Calu3 (cell line): ENCODE measurements at regions not wholly inside any gene's neighbourhood (a gene's known extent, or its start where the extent isn't known, plus 50 kb on each side); places are given as distances from the start of the nearest gene placed in this dataset.

Experiments
- BruUV-seq: library from RNA; stranded (reverse); fragments of 400-500 nt; replicated peaks from 2 replicates; lab custom pipeline; 2021; lab: Mats Ljungman, UMichigan
- CTCF ChIA-PET: fragments of 300-600 bp; sonication (Branson Sonifier 250); formaldehyde crosslinking; loops from one replicate; lab custom pipeline; 2022; ENCODE audit warnings: antibody characterized with exemption; lab: Charles Lee
- DNase-seq: peaks from one replicate; pipeline ENCODE4 v3.0.0; 2022
- H3K27ac Mint-ChIP-seq: one replicate; pipeline ENCODE4 v1.8.0; 2022; ENCODE audit warnings: mixed read lengths; ENCODE audit not compliant: unreplicated experiment
- H3K27me3 Mint-ChIP-seq: one replicate; pipeline ENCODE4 v1.8.0; 2022; ENCODE audit warnings: mixed read lengths; ENCODE audit not compliant: unreplicated experiment
- H3K36me3 Mint-ChIP-seq: one replicate; pipeline ENCODE4 v1.8.0; 2022; ENCODE audit warnings: mild to moderate bottlenecking, moderate library complexity, mixed read lengths; ENCODE audit not compliant: insufficient read depth, unreplicated experiment
- H3K4me1 Mint-ChIP-seq: one replicate; pipeline ENCODE4 v1.8.0; 2022; ENCODE audit warnings: mild to moderate bottlenecking, low read depth, mixed read lengths; ENCODE audit not compliant: unreplicated experiment
- H3K4me3 Mint-ChIP-seq: one replicate; pipeline ENCODE4 v1.8.0; 2022; ENCODE audit warnings: mild to moderate bottlenecking, low read depth, moderate library complexity, mixed read lengths; ENCODE audit not compliant: unreplicated experiment
- H3K9me3 Mint-ChIP-seq: one replicate; pipeline ENCODE4 v1.8.0; 2022; ENCODE audit warnings: low read depth, mixed read lengths; ENCODE audit not compliant: unreplicated experiment
- CTCF ChIP-seq: fragments of 200-600 bp; IDR thresholded peaks from one replicate; pipeline ENCODE4 v1.8.0; 2022; ENCODE audit warnings: antibody characterized with exemption; ENCODE audit not compliant: unreplicated experiment
- intact Hi-C: fragments of 100-400 bp; cut with micrococcal nuclease; formaldehyde crosslinking; loops from one replicate; pipeline ENCODE4 v1.10.0; 2022; ENCODE audit not compliant: unreplicated experiment

- Mint-ChIP-seq H3K9me3 (peaks cover 3% of the 10 kb centered on the region), H3K4me3 (no peak overlapping the region), H3K36me3 (no peaks in the 10 kb centered on the region), H3K27ac (no peak overlapping the region), H3K27me3 (no peaks in the 10 kb centered on the region), H3K4me1 (no peaks in the 10 kb centered on the region)
- intact Hi-C loops = no loop called here
- no peak for TF ChIP-seq CTCF
- no TSS peak for BruUV-seq
- DNase-seq = no peak
- CTCF ChIA-PET = no interaction called here
These were observed 766.5 kb downstream of the SATB2 start for GRCh38 chr2:198691236-198691635.

- no peak overlapping the region for H3K27ac Mint-ChIP-seq
- no peak overlapping the region for H3K4me3 Mint-ChIP-seq
- intact Hi-C loops = no loop called here
- no peak for DNase-seq
- no peaks in the 10 kb centered on the region for H3K27me3 Mint-ChIP-seq
- H3K9me3 Mint-ChIP-seq = no peaks in the 10 kb centered on the region
- TF ChIP-seq CTCF = no peak
- no peaks in the 10 kb centered on the region for H3K36me3 Mint-ChIP-seq
- no TSS peak for BruUV-seq
- CTCF ChIA-PET = no interaction called here
- no peaks in the 10 kb centered on the region for H3K4me1 Mint-ChIP-seq
These were observed 793.4 kb downstream of the SATB2 start for GRCh38 chr2:198664321-198664720.

GRCh38 chr2:198662905-198663304 is 794.8 kb downstream of the SATB2 start:
- Mint-ChIP-seq H3K27me3 (no peaks in the 10 kb centered on the region), H3K27ac (no peak overlapping the region), H3K36me3 (no peaks in the 10 kb centered on the region), H3K9me3 (no peaks in the 10 kb centered on the region), H3K4me3 (no peak overlapping the region), H3K4me1 (no peaks in the 10 kb centered on the region)
- TF ChIP-seq CTCF = no peak
- intact Hi-C loops = no loop called here
- no peak for DNase-seq
- CTCF ChIA-PET = no interaction called here
- BruUV-seq = no TSS peak

GRCh38 chr2:198660501-198660900 is 797.2 kb downstream of the SATB2 start:
- no peaks in the 10 kb centered on the region for H3K9me3 Mint-ChIP-seq
- intact Hi-C loops = no loop called here
- H3K4me1 Mint-ChIP-seq = no peaks in the 10 kb centered on the region
- CTCF ChIA-PET = no interaction called here
- H3K27me3 Mint-ChIP-seq = no peaks in the 10 kb centered on the region
- TF ChIP-seq CTCF = no peak
- DNase-seq = no peak
- H3K4me3 Mint-ChIP-seq = no peak overlapping the region
- H3K36me3 Mint-ChIP-seq = no peaks in the 10 kb centered on the region
- no peak overlapping the region for H3K27ac Mint-ChIP-seq
- no TSS peak for BruUV-seq
